HUES64 (cell line): ENCODE measurements at regions not wholly inside any gene's neighbourhood (a gene's known extent, or its start where the extent isn't known, plus 50 kb on each side); places are given as distances from the start of the nearest gene placed in this dataset.

ENCODE experiments used
- H3K27ac ChIP-seq: 2 replicates; pipeline ENCODE4 v1.7.0; 2013; ENCODE audit warnings: low read depth, low read length, inconsistent platforms
- H3K27me3 ChIP-seq: 2 replicates; pipeline ENCODE4 v1.6.1; 2013; ENCODE audit warnings: mild to moderate bottlenecking, low read length; ENCODE audit not compliant: insufficient read depth
- H3K36me3 ChIP-seq: 2 replicates; pipeline ENCODE4 v1.6.1; 2013; ENCODE audit warnings: mild to moderate bottlenecking, low read length; ENCODE audit not compliant: insufficient read depth
- H3K4me1 ChIP-seq: 2 replicates; pipeline ENCODE4 v1.6.1; 2013; ENCODE audit warnings: mild to moderate bottlenecking, low read length, moderate library complexity; ENCODE audit not compliant: insufficient read depth
- H3K4me3 ChIP-seq: 2 replicates; pipeline ENCODE4 v1.5.1; 2013; ENCODE audit warnings: mild to moderate bottlenecking, low read length, moderate library complexity
- H3K9ac ChIP-seq: 2 replicates; pipeline ENCODE4 v1.6.1; 2013; ENCODE audit warnings: mild to moderate bottlenecking, low read depth, low read length
- H3K9me3 ChIP-seq: 2 replicates; pipeline ENCODE4 v1.6.1; 2013; ENCODE audit warnings: low read depth, low read length; ENCODE audit not compliant: insufficient read depth
- WGBS: fragments of 150-250, 120-280 bp; methylation state at CpG from one replicate; pipeline ENCODE4 v1.1.7; 2013; ENCODE audit warnings: missing lambda C conversion rate; 5-methylcytosine and 5-hydroxymethylcytosine counted together

- Histone ChIP-seq H3K36me3 (no peaks in the 10 kb centered on the region), H3K27me3 (no peaks in the 10 kb centered on the region), H3K27ac (no peak overlapping the region), H3K4me3 (no peak overlapping the region), H3K4me1 (no peaks in the 10 kb centered on the region), H3K9me3 (no peaks in the 10 kb centered on the region), H3K9ac (no peak overlapping the region)
- 95% methylated on average over 8 of the region's 8 CpGs for WGBS
These were observed 216.5 kb downstream of the LY86 start for GRCh38 chr6:6804843-6805615.

- no peaks in the 10 kb centered on the region for H3K27me3 ChIP-seq
- H3K4me1 ChIP-seq, result peaks cover 16% of the 10 kb centered on the region
These were observed 218.5 kb downstream of the LY86 start for GRCh38 chr6:6806844-6807518.

DNA sequence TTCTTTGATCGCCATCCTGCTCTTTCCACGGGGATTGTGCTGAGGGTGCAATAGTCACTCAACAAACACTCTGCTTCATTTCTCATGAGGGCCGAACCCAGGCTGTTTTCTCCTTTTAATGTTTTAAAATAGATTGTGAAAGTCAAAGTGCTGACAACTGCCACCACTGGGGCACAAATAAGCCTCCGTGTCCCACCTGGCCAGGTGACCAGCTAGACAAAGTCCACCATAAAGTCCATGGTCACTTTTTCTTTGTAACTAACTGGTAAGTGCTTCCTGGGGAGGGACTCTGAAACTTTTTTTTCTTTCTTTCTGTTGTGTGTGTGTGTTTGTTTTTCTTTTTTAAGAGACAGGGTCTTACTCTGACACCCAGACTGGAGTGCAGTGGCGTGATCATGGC lies 219.8 kb downstream of the LY86 start:
- 90% methylated on average over 5 of the region's 5 CpGs for WGBS
- Histone ChIP-seq H3K4me1 (peaks cover 24% of the 10 kb centered on the region), H3K4me3 (no peak overlapping the region), H3K9ac (no peak overlapping the region), H3K9me3 (no peaks in the 10 kb centered on the region), H3K36me3 (no peaks in the 10 kb centered on the region), H3K27ac (no peak overlapping the region), H3K27me3 (no peaks in the 10 kb centered on the region)

More at GRCh38 chr6:6806844-6807518, 218.5 kb downstream of the LY86 start:
- Histone ChIP-seq H3K27ac (no peak overlapping the region), H3K4me3 (no peak overlapping the region), H3K36me3 (no peaks in the 10 kb centered on the region), H3K9ac (no peak overlapping the region), H3K9me3 (no peaks in the 10 kb centered on the region)
- WGBS, result 94% methylated on average over 12 of the region's 12 CpGs

DNA sequence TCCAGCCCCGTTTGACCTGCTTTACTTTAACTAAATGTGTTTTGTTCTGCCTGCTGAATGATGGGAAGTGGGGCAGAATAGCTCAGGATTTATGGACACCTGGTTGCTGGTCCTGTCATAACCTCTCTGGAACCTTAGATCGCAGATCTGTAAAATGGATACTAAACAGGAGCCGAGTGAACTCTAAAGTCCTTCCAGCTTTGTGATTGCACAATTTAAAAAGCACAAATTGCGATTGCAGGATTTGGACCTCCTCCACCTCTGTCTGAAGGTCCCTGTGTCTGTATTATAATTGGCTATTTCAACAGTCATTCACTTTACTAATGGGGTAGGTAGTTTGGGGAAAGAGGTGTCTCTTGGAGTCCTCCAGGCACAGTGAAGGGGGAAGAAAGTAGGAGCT lies 220.4 kb downstream of the LY86 start:
- no peaks in the 10 kb centered on the region for H3K9me3 ChIP-seq
- H3K9ac ChIP-seq, result no peak overlapping the region
- 90% methylated on average over 4 of the region's 4 CpGs for WGBS
- no peak overlapping the region for H3K27ac ChIP-seq
- H3K36me3 ChIP-seq, result no peaks in the 10 kb centered on the region
- peaks cover 24% of the 10 kb centered on the region for H3K4me1 ChIP-seq
- H3K4me3 ChIP-seq, result no peak overlapping the region
- H3K27me3 ChIP-seq, result no peaks in the 10 kb centered on the region

DNA sequence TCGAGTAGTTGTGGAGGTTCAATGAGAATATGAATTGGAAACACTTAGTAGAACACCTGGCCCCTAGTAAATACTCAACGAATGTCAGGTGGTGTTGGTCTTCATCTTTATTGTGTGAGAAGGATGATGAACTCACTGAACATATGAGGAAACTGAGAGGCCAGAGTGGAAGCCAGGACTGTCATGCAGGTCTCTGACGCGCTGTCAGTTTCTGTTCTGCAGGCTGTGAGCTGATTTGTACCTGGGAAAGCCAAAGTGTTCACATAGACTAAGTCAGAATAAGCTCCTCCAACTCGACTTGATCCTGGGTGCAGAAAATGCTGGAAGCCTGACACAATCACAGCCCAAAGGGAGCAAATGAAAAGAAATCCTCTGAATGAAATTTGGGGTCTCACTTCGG lies 222.2 kb downstream of the LY86 start:
- 84% methylated on average over 6 of the region's 6 CpGs for WGBS
- H3K9ac ChIP-seq, result peak overlapping the region; percentile 6; the same call in 1 of the 2 replicates
- H3K9me3 ChIP-seq, result no peaks in the 10 kb centered on the region
- no peak overlapping the region for H3K4me3 ChIP-seq
- no peaks in the 10 kb centered on the region for H3K36me3 ChIP-seq
- H3K27me3 ChIP-seq, result no peaks in the 10 kb centered on the region
- peaks cover 24% of the 10 kb centered on the region for H3K4me1 ChIP-seq
- peak overlapping the region; percentile 39 for H3K27ac ChIP-seq

- peaks cover 24% of the 10 kb centered on the region for H3K4me1 ChIP-seq
- H3K9me3 ChIP-seq, result no peaks in the 10 kb centered on the region
- WGBS, result 24% methylated on average over 16 of the region's 16 CpGs
- H3K9ac ChIP-seq, result peak overlapping the region; percentile 30; the same call in 1 of the 2 replicates
- peak overlapping the region; percentile 39 for H3K27ac ChIP-seq
- H3K4me3 ChIP-seq, result no peak overlapping the region; the same call in 1 of the 2 replicates
- H3K36me3 ChIP-seq, result no peaks in the 10 kb centered on the region
- no peaks in the 10 kb centered on the region for H3K27me3 ChIP-seq
These were observed 222.8 kb downstream of the LY86 start for GRCh38 chr6:6811128-6812009.

- Histone ChIP-seq H3K36me3 (no peaks in the 10 kb centered on the region), H3K9me3 (no peaks in the 10 kb centered on the region), H3K4me3 (no peak overlapping the region), H3K9ac (no peak overlapping the region), H3K27ac (no peak overlapping the region), H3K27me3 (no peaks in the 10 kb centered on the region), H3K4me1 (peaks cover 24% of the 10 kb centered on the region)
- 79% methylated on average over 2 of the region's 2 CpGs for WGBS
These were observed 223.9 kb downstream of the LY86 start for GRCh38 chr6:6812427-6812826.

DNA sequence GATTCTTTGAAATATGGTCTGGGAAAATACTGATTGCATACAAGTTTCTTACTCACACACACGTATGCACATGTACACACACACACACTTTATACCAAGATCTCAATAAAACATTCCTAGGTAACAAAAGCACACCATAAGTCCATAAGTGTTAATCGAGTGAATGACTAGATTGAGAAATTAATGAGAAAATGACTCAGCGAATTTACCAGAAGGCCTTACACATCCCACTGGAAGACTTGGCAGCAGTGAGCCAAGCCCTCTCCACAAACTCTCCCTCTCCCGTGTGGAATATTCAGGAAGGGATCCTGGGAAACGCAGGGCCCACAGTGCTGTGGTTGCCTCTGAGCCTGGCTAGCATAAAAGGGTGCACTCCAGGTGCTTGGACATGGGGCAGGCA lies 227.2 kb downstream of the LY86 start:
- Histone ChIP-seq H3K9ac (no peak overlapping the region), H3K36me3 (no peaks in the 10 kb centered on the region), H3K27me3 (no peaks in the 10 kb centered on the region), H3K27ac (no peak overlapping the region), H3K4me3 (no peak overlapping the region), H3K4me1 (peaks cover 29% of the 10 kb centered on the region), H3K9me3 (no peaks in the 10 kb centered on the region)
- WGBS, result 79% methylated on average over 4 of the region's 5 CpGs

DNA sequence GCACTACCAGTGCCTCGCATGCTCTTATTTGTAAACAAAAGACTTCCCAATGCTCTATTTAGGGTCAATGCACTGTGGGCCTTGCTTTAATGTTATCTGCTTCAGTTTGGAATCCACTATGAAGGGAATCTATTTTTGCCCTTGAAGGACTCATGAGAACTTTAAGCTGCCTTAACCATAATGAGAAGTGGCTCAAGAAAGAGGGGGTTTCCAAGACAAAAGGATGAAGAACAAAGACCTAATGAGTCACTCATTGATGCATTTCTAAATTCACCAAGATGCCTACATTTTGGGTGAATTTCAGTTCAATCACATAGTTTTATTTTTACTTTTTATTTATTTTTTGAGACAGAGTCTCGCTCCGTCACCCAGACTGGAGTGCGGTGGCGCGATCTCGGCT lies 228.2 kb downstream of the LY86 start:
- Histone ChIP-seq H3K27ac (no peak overlapping the region), H3K9me3 (no peaks in the 10 kb centered on the region), H3K36me3 (no peaks in the 10 kb centered on the region), H3K9ac (no peak overlapping the region), H3K4me1 (peaks cover 19% of the 10 kb centered on the region), H3K27me3 (no peaks in the 10 kb centered on the region), H3K4me3 (no peak overlapping the region)
- 92% methylated on average over 7 of the region's 7 CpGs for WGBS

GRCh38 chr6:6818078-6818639 lies 229.6 kb downstream of the LY86 start:
- no peak overlapping the region for H3K4me3 ChIP-seq
- H3K27ac ChIP-seq, result no peak overlapping the region
- WGBS, result 84% methylated on average over 10 of the region's 10 CpGs
- H3K9ac ChIP-seq, result no peak overlapping the region
- H3K4me1 ChIP-seq, result peaks cover 9% of the 10 kb centered on the region; the same call in 1 of the 2 replicates
- no peaks in the 10 kb centered on the region for H3K36me3 ChIP-seq
- H3K9me3 ChIP-seq, result no peaks in the 10 kb centered on the region
- H3K27me3 ChIP-seq, result no peaks in the 10 kb centered on the region
